ENCODE measurements at regions not wholly inside any gene's neighbourhood (a gene's known extent, or its start where the extent isn't known, plus 50 kb on each side); places are given as distances from the start of the nearest gene placed in this dataset.

GRCh38 chr12:76152181-76152807 is 67.8 kb upstream of the NAP1L1 start:
- Mint-ChIP-seq H3K27ac (no peak overlapping the region), H3K9me3 (no peaks in the 10 kb centered on the region), H3K4me3 (no peak overlapping the region), H3K4me1 (peaks cover 4% of the 10 kb centered on the region), H3K27me3 (ENCODE audit: insufficient read depth, low read depth) (no peaks in the 10 kb centered on the region), H3K36me3 (no peaks in the 10 kb centered on the region)
- no peak overlapping the region for H3K9ac ChIP-seq
- no peaks in the 10 kb centered on the region for H3K27me3 ChIP-seq
- H3K9me3 ChIP-seq (ENCODE audit: low read depth), result no peaks in the 10 kb centered on the region
- H3K4me3 ChIP-seq, result no peak overlapping the region
- peaks cover 8% of the 10 kb centered on the region for H3K4me1 ChIP-seq
- no peak for DNase-seq (ENCODE audit: low spot score)
- H3K4me2 ChIP-seq, result no peak overlapping the region
- no peak for TF ChIP-seq CTCF (IDR thresholded peaks at IDR 0.05)
- TF ChIP-seq EZH2 (IDR thresholded peaks at IDR 0.05), result no peak
- no peak for TF ChIP-seq EZH2phosphoT487 (IDR thresholded peaks at IDR 0.05)
- no peaks in the 10 kb centered on the region for H3K79me2 ChIP-seq (ENCODE audit: low read depth)
- H3K36me3 ChIP-seq, result no peaks in the 10 kb centered on the region
- H3F3A ChIP-seq (ENCODE audit: low read depth), result peaks cover 8% of the 10 kb centered on the region
- H3K27ac ChIP-seq, result no peak overlapping the region
- no peaks in the 10 kb centered on the region for H4K20me1 ChIP-seq (ENCODE audit: low read depth)
- peak overlapping the region; percentile 63 for H2AFZ ChIP-seq (replicated peaks)

DNA sequence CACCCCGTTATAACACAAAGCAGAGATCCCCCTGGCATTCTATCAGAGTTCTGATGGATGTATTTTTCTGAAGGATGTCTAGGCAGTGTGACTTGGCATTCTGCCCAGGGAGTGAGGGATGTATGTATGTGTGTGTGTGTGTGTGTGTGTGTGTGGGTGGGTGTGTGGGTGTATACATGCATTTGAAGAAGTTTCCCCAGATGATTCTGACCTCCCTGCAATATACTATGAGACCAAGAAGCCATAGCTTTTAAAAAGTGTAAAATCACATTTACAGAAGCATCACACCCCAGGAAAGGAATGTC is 59.7 kb upstream of the NAP1L1 start:
- H3K4me3 ChIP-seq, result no peak overlapping the region
- Mint-ChIP-seq H3K36me3 (no peaks in the 10 kb centered on the region), H3K9me3 (no peaks in the 10 kb centered on the region), H3K4me1 (peaks cover 12% of the 10 kb centered on the region), H3K27me3 (ENCODE audit: insufficient read depth, low read depth) (no peaks in the 10 kb centered on the region), H3K4me3 (no peak overlapping the region), H3K27ac (no peak overlapping the region)
- H4K20me1 ChIP-seq (ENCODE audit: low read depth), result no peaks in the 10 kb centered on the region
- H3K9ac ChIP-seq, result no peak overlapping the region
- H3F3A ChIP-seq (ENCODE audit: low read depth), result no peaks in the 10 kb centered on the region
- no peaks in the 10 kb centered on the region for H3K27me3 ChIP-seq
- no peaks in the 10 kb centered on the region for H3K79me2 ChIP-seq (ENCODE audit: low read depth)
- no peak overlapping the region for H3K27ac ChIP-seq
- no peak for DNase-seq (ENCODE audit: low spot score)
- peaks cover 9% of the 10 kb centered on the region for H3K4me1 ChIP-seq
- H3K36me3 ChIP-seq, result no peaks in the 10 kb centered on the region
- H3K9me3 ChIP-seq (ENCODE audit: low read depth), result no peaks in the 10 kb centered on the region
- TF ChIP-seq EZH2phosphoT487 (IDR thresholded peaks at IDR 0.05) (no peak), CTCF (IDR thresholded peaks at IDR 0.05) (no peak), EZH2 (IDR thresholded peaks at IDR 0.05) (no peak)
- no peak overlapping the region for H2AFZ ChIP-seq (replicated peaks)
- H3K4me2 ChIP-seq, result no peak overlapping the region

GRCh38 chr12:76143343-76144244 is 59.1 kb upstream of the NAP1L1 start:
- Histone ChIP-seq H4K20me1 (ENCODE audit: low read depth) (no peaks in the 10 kb centered on the region), H3K9ac (no peak overlapping the region), H3F3A (ENCODE audit: low read depth) (no peaks in the 10 kb centered on the region), H3K27me3 (no peaks in the 10 kb centered on the region), H3K4me3 (no peak overlapping the region), H3K9me3 (ENCODE audit: low read depth) (peaks cover 5% of the 10 kb centered on the region), H2AFZ (replicated peaks) (no peak overlapping the region), H3K79me2 (ENCODE audit: low read depth) (no peaks in the 10 kb centered on the region), H3K36me3 (no peaks in the 10 kb centered on the region), H3K4me2 (peak overlapping the region; percentile 22), H3K4me1 (peaks cover 9% of the 10 kb centered on the region), H3K27ac (no peak overlapping the region)
- no peaks in the 10 kb centered on the region for H3K27me3 Mint-ChIP-seq (ENCODE audit: insufficient read depth, low read depth)
- peaks cover 6% of the 10 kb centered on the region for H3K9me3 Mint-ChIP-seq
- no peak overlapping the region for H3K4me3 Mint-ChIP-seq
- H3K27ac Mint-ChIP-seq, result no peak overlapping the region
- no peak for TF ChIP-seq EZH2phosphoT487 (IDR thresholded peaks at IDR 0.05)
- no peak for TF ChIP-seq EZH2 (IDR thresholded peaks at IDR 0.05)
- TF ChIP-seq CTCF (IDR thresholded peaks at IDR 0.05), result no peak
- H3K4me1 Mint-ChIP-seq, result peaks cover 12% of the 10 kb centered on the region
- no peak for DNase-seq (ENCODE audit: low spot score)
- H3K36me3 Mint-ChIP-seq, result no peaks in the 10 kb centered on the region
